Psoas muscle (tissue), 7 donors: ENCODE measurements at regions not wholly inside any gene's neighbourhood (a gene's known extent, or its start where the extent isn't known, plus 50 kb on each side); places are given as distances from the start of the nearest gene placed in this dataset.

Experiments
- ATAC-seq, 4 donors: fragments of 200-7000 bp; cut with Tn5 transposase; one replicate each; pipeline ENCODE4 v1.9.1; 2020; ENCODE audit warnings: moderate library complexity in 3 of 4, mild to moderate bottlenecking in 2 of 4
- DNase-seq, 2 donors: peaks; one replicate each; pipeline ENCODE4 v3.0.0-alpha.2; 2020
- H3K27ac ChIP-seq: fragments of 200-600 bp; one replicate; pipeline ENCODE4 v1.8.0; 2022
- H3K27me3 ChIP-seq, 3 donors: fragments of 200-600 bp in 1 of 3; one replicate each; pipeline versions ENCODE4 v1.6.1 to v1.8.0; 2013 to 2022; ENCODE audit warnings: low read length in 2 of 3, mild to moderate bottlenecking in 2 of 3, moderate library complexity in 1 of 3; ENCODE audit not compliant: insufficient read depth in 3 of 3
- H3K36me3 ChIP-seq, 2 donors: fragments of 200-600 bp in 1 of 2; one replicate each; pipeline versions ENCODE4 v1.6.1 to v1.8.0; 2013 to 2022; ENCODE audit warnings: low read depth in 1 of 2, mild to moderate bottlenecking in 1 of 2, moderate library complexity in 1 of 2; ENCODE audit not compliant: insufficient read depth in 1 of 2
- H3K4me1 ChIP-seq: fragments of 200-600 bp; one replicate; pipeline ENCODE4 v1.8.0; 2022
- H3K4me3 ChIP-seq: fragments of 200-600 bp; one replicate; pipeline ENCODE4 v1.8.0; 2022; ENCODE audit warnings: mild to moderate bottlenecking
- H3K9me3 ChIP-seq: fragments of 200-600 bp; one replicate; pipeline ENCODE4 v1.8.0; 2022
- CTCF ChIP-seq: fragments of 200-600 bp; IDR thresholded peaks from one replicate; pipeline ENCODE4 v1.8.0; 2022; ENCODE audit warnings: antibody characterized with exemption
- WGBS, 3 donors: extraction: QIAGEN DNeasy Blood & Tissue Kit; methylation state at CpG; one replicate each; pipeline versions ENCODE4 v1.1.6 to v1.1.7; 2013; 5-methylcytosine and 5-hydroxymethylcytosine counted together
- intact Hi-C, 2 donors: fragments of 100-400 bp; cut with DNase I; formaldehyde crosslinking; loops; one replicate each; pipeline versions ENCODE4 v1.11.0 to v1.14.2; 2022
- donor health status: healthy with polysubstance abuse.
- donor health status: DM: no; HTN: no; CAD: no; lungs with moderate emphysema.
- donor health status: Bipolar disorder and iron deficiency.
- donor health status: healthy.
- donor health status: DM: yes; HTN: yes; CAD: no.
- donor health status: DM: no; HTN: no; CAD: no.
- donor health status: DM: yes; HTN: yes; CAD: no.

GRCh38 chr3:13249664-13250390 lies 170.3 kb downstream of the NUP210 start:
- no peak overlapping the region for H3K27ac ChIP-seq
- no peak for ATAC-seq
- 84 to 88% (median 87%) methylated on average over 22 of the region's 22 CpGs for WGBS, 3 donors
- H3K4me3 ChIP-seq = no peak overlapping the region
- H3K36me3 ChIP-seq = no peaks in the 10 kb centered on the region
- no peak for TF ChIP-seq CTCF
- no peak for DNase-seq
- no peaks in the 10 kb centered on the region for H3K27me3 ChIP-seq
- H3K9me3 ChIP-seq = no peaks in the 10 kb centered on the region
- intact Hi-C loops = no loop called here
- H3K4me1 ChIP-seq = peaks cover 6% of the 10 kb centered on the region

- 67 to 75% (median 69%) methylated on average over 6 of the region's 6 CpGs for WGBS, 3 donors
- H3K9me3 ChIP-seq = no peaks in the 10 kb centered on the region
- intact Hi-C loops = no loop called here
- no peak overlapping the region for H3K27ac ChIP-seq
- H3K4me1 ChIP-seq = peaks cover 6% of the 10 kb centered on the region
- DNase-seq (no peak), ATAC-seq (no peak)
- no peak overlapping the region for H3K4me3 ChIP-seq
- H3K36me3 ChIP-seq = no peaks in the 10 kb centered on the region
- H3K27me3 ChIP-seq = no peaks in the 10 kb centered on the region
- TF ChIP-seq CTCF = no peak
Observed at GRCh38 chr3:13248640-13249039, 171.5 kb downstream of the NUP210 start.

GRCh38 chr3:13245615-13245978 lies 172.4 kb upstream of the IQSEC1 start:
- DNase-seq = no peak
- H3K27me3 ChIP-seq = peaks cover 0 to 2% (median 0%) of the 10 kb centered on the region in 3 donors
- no peaks in the 10 kb centered on the region for H3K9me3 ChIP-seq
- intact Hi-C loops = no loop called here
- no peaks in the 10 kb centered on the region for H3K4me1 ChIP-seq
- H3K4me3 ChIP-seq = no peak overlapping the region
- no peaks in the 10 kb centered on the region for H3K36me3 ChIP-seq
- 93 to 98% (median 97%) methylated on average over 8 of the region's 8 CpGs for WGBS, 3 donors
- H3K27ac ChIP-seq = no peak overlapping the region
- ATAC-seq = no peak
- TF ChIP-seq CTCF = no peak

GRCh38 chr3:13243586-13243985 lies 170.4 kb upstream of the IQSEC1 start:
- ATAC-seq (no peak), DNase-seq (no peak)
- whole genome bisulfite sequencing, 3 donors = 81 to 85% (median 82%) methylated on average over 9 of the region's 9 CpGs
- TF ChIP-seq CTCF = no peak
- Histone ChIP-seq H3K27ac (no peak overlapping the region), H3K4me1 (no peaks in the 10 kb centered on the region), H3K4me3 (no peak overlapping the region), H3K9me3 (no peaks in the 10 kb centered on the region), H3K27me3 (peaks cover 0 to 2% (median 0%) of the 10 kb centered on the region in 3 donors), H3K36me3 (no peaks in the 10 kb centered on the region)
- intact Hi-C loops = no loop called here

GRCh38 chr3:13242364-13242737 lies 169.1 kb upstream of the IQSEC1 start:
- H3K4me3 ChIP-seq = no peak overlapping the region
- TF ChIP-seq CTCF = no peak
- no peak for DNase-seq
- ATAC-seq = no peak
- H3K27ac ChIP-seq = no peak overlapping the region
- H3K4me1 ChIP-seq = no peaks in the 10 kb centered on the region
- 91 to 95% (median 93%) methylated on average over 8 of the region's 8 CpGs for WGBS, 3 donors
- no peaks in the 10 kb centered on the region for H3K36me3 ChIP-seq
- intact Hi-C loops = no loop called here
- H3K27me3 ChIP-seq = peaks cover 0 to 2% (median 0%) of the 10 kb centered on the region in 3 donors
- H3K9me3 ChIP-seq = no peaks in the 10 kb centered on the region
